OCI-LY7 (cell line): ENCODE measurements at regions not wholly inside any gene's neighbourhood (a gene's known extent, or its start where the extent isn't known, plus 50 kb on each side); places are given as distances from the start of the nearest gene placed in this dataset.

Experiments
- BruUV-seq: library from RNA; stranded (reverse); fragments of 400-500 nt; replicated peaks from 2 replicates; lab custom pipeline; 2021; lab: Mats Ljungman, UMichigan
- CTCF ChIA-PET: fragments of 300-600 bp; sonication (Branson Sonifier 250); formaldehyde crosslinking; loops from one replicate; lab custom pipeline; 2022; ENCODE audit warnings: antibody characterized with exemption; ENCODE audit not compliant: unreplicated experiment; lab: Charles Lee
- POLR2A ChIA-PET: fragments of 300-600 bp; sonication (Branson Sonifier 250); formaldehyde crosslinking; loops from one replicate; lab custom pipeline; 2022; ENCODE audit warnings: antibody characterized with exemption; lab: Charles Lee
- DNase-seq: peaks from one replicate; pipeline ENCODE4 v3.0.0-alpha.2; 2015; ENCODE audit warnings: low spot score
- H2AFZ ChIP-seq: fragments of 200-600 bp; sonication (generic), shearing (Covaris generic); 2 replicates; pipeline ENCODE4 v1.6.1; 2014; ENCODE audit warnings: mild to moderate bottlenecking, antibody characterized with exemption, low read length, moderate library complexity
- H3K27ac ChIP-seq: fragments of 200-600 bp; sonication (generic); 2 replicates; pipeline ENCODE4 v1.5.1; 2014; ENCODE audit warnings: mixed run types, low read depth, mild to moderate bottlenecking, moderate library complexity, low read length, inconsistent platforms; ENCODE audit not compliant: poor library complexity, severe bottlenecking
- H3K36me3 ChIP-seq: fragments of 200-600 bp; sonication (generic); 2 replicates; pipeline ENCODE4 v1.6.1; 2014; ENCODE audit warnings: mild to moderate bottlenecking, antibody characterized with exemption, low read length, moderate library complexity, mixed read lengths; ENCODE audit not compliant: insufficient read depth
- H3K4me1 ChIP-seq: fragments of 200-600 bp; sonication (generic); 2 replicates; pipeline ENCODE4 v1.5.1; 2014; ENCODE audit warnings: mild to moderate bottlenecking, low read length; ENCODE audit not compliant: insufficient read depth, poor library complexity, severe bottlenecking
- H3K4me2 ChIP-seq: fragments of 200-600 bp; sonication (generic); 2 replicates; pipeline ENCODE4 v1.6.1; 2014; ENCODE audit warnings: mild to moderate bottlenecking, low read length
- H3K4me3 ChIP-seq: fragments of 200-600 bp; sonication (generic); 2 replicates; pipeline ENCODE4 v1.5.1; 2014; ENCODE audit warnings: mild to moderate bottlenecking, low read depth, low read length; ENCODE audit not compliant: poor library complexity, severe bottlenecking
- H3K79me2 ChIP-seq: fragments of 200-600 bp; sonication (generic); 2 replicates; pipeline ENCODE4 v1.6.1; 2016; ENCODE audit warnings: low read depth, mild to moderate bottlenecking, low read length, moderate library complexity, mixed read lengths; ENCODE audit not compliant: insufficient read depth
- H3K9me2 ChIP-seq: fragments of 200-600 bp; sonication (generic); 2 replicates; pipeline ENCODE4 v1.6.1; 2016; ENCODE audit warnings: mild to moderate bottlenecking, low read length, mixed read lengths; ENCODE audit not compliant: insufficient read depth
- H3K9me3 ChIP-seq: fragments of 200-600 bp; sonication (generic); 2 replicates; pipeline ENCODE4 v1.6.1; 2014; ENCODE audit warnings: mild to moderate bottlenecking, mixed run types, low read length, mixed read lengths
- H4K20me1 ChIP-seq: fragments of 200-600 bp; sonication (generic); 2 replicates; pipeline ENCODE4 v1.6.1; 2014; ENCODE audit warnings: mild to moderate bottlenecking, antibody characterized with exemption, low read length, moderate library complexity, mixed read lengths; ENCODE audit not compliant: insufficient read depth
- CTCF ChIP-seq: fragments of 200-600 bp; sonication (generic); conservative IDR thresholded peaks from 2 replicates; pipeline ENCODE4 v1.5.1; 2014; ENCODE audit warnings: mild to moderate bottlenecking, antibody characterized with exemption, low read length, moderate library complexity, mixed read lengths
- EZH2phosphoT487 ChIP-seq: fragments of 200-600 bp; sonication (generic); IDR thresholded peaks from 2 replicates; pipeline ENCODE4 v1.6.1; 2018; ENCODE audit warnings: low read depth, borderline replicate concordance, mild to moderate bottlenecking, mixed run types, antibody characterized with exemption, low read length, moderate library complexity, mixed read lengths
- intact Hi-C: fragments of 100-400 bp; cut with micrococcal nuclease; formaldehyde crosslinking; loops from one replicate; pipeline ENCODE4 v1.10.0; 2022; ENCODE audit not compliant: unreplicated experiment

GRCh38 chr2:236980961-236981360 lies 104.7 kb upstream of the COPS8 start:
- Histone ChIP-seq H2AFZ (no peak overlapping the region), H3K9me2 (no peaks in the 10 kb centered on the region), H3K4me3 (no peak overlapping the region), H3K27ac (no peak overlapping the region), H3K9me3 (no peaks in the 10 kb centered on the region), H3K4me1 (no peaks in the 10 kb centered on the region), H3K79me2 (no peaks in the 10 kb centered on the region), H3K36me3 (no peaks in the 10 kb centered on the region), H3K4me2 (no peak overlapping the region), H4K20me1 (no peaks in the 10 kb centered on the region)
- intact Hi-C loops, result no loop called here
- ChIA-PET CTCF (no interaction called here), POLR2A (interaction anchor here (0.6 to 1.3 kb wide), 2 partner anchors 17 to 77 kb away, joined by 3 to 4 read pairs; no protein-coding TSS in a partner anchor)
- TF ChIP-seq EZH2phosphoT487 (no peak), CTCF (no peak)
- no TSS peak for BruUV-seq
- no peak for DNase-seq

- no peak for TF ChIP-seq CTCF
- no peak for TF ChIP-seq EZH2phosphoT487
- Histone ChIP-seq H3K4me3 (no peak overlapping the region), H3K36me3 (no peaks in the 10 kb centered on the region), H3K79me2 (no peaks in the 10 kb centered on the region), H3K4me2 (no peak overlapping the region), H2AFZ (no peak overlapping the region), H3K9me2 (no peaks in the 10 kb centered on the region), H3K27ac (no peak overlapping the region), H3K4me1 (no peaks in the 10 kb centered on the region), H4K20me1 (no peaks in the 10 kb centered on the region), H3K9me3 (no peaks in the 10 kb centered on the region)
- no TSS peak for BruUV-seq
- CTCF ChIA-PET, result no interaction called here
- intact Hi-C loops, result no loop called here
- POLR2A ChIA-PET, result interaction anchor here (1.1 kb wide), 1 partner anchor 9 kb away, joined by 4 read pairs; no protein-coding TSS in a partner anchor
- no peak for DNase-seq
These were observed 103.8 kb upstream of the COPS8 start for GRCh38 chr2:236981701-236982485.
